ENCODE measurements at regions not wholly inside any gene's neighbourhood (a gene's known extent, or its start where the extent isn't known, plus 50 kb on each side); places are given as distances from the start of the nearest gene placed in this dataset.

DNA sequence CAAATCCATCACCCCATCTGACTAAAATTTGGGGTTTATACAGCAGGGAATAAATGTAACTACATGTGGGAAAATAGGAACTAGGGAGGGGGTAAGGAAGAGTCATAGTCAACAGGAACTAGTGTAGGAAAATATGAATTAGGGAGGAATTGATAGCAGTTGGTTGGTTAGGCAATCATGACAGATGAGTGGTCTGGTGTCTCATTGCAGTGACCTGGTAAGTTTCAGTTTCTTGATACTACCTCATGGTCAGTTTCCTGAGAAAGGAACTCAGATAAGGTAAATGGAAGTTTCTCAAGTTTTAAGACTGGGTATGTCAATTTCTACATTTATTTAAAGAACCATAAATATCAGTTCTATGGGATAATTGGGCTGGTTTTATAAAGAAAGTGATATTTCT is 442.3 kb downstream of the NPIPA7 start:
- ChIA-PET CTCF (no interaction called here), POLR2A (no interaction called here)
- intact Hi-C loops (cut with micrococcal nuclease) = no loop called here
- Mint-ChIP-seq H3K36me3 (ENCODE audit: insufficient read depth, unreplicated experiment) (no peaks in the 10 kb centered on the region), H3K4me3 (ENCODE audit: unreplicated experiment) (no peak overlapping the region), H3K27me3 (ENCODE audit: insufficient read depth, unreplicated experiment) (no peaks in the 10 kb centered on the region), H3K9me3 (ENCODE audit: unreplicated experiment) (peaks cover 44% of the 10 kb centered on the region), H3K4me1 (ENCODE audit: insufficient read depth, unreplicated experiment) (no peaks in the 10 kb centered on the region), H3K27ac (ENCODE audit: low read depth, unreplicated experiment) (no peak overlapping the region)
- BruUV-seq (replicated peaks) = no TSS peak
- TF ChIP-seq, protein P1, sequence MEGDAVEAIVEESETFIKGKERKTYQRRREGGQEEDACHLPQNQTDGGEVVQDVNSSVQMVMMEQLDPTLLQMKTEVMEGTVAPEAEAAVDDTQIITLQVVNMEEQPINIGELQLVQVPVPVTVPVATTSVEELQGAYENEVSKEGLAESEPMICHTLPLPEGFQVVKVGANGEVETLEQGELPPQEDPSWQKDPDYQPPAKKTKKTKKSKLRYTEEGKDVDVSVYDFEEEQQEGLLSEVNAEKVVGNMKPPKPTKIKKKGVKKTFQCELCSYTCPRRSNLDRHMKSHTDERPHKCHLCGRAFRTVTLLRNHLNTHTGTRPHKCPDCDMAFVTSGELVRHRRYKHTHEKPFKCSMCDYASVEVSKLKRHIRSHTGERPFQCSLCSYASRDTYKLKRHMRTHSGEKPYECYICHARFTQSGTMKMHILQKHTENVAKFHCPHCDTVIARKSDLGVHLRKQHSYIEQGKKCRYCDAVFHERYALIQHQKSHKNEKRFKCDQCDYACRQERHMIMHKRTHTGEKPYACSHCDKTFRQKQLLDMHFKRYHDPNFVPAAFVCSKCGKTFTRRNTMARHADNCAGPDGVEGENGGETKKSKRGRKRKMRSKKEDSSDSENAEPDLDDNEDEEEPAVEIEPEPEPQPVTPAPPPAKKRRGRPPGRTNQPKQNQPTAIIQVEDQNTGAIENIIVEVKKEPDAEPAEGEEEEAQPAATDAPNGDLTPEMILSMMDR (IDR thresholded peaks at IDR 0.05; ENCODE audit: unreplicated experiment) = no peak
- no peak for DNase-seq (ENCODE audit: unreplicated experiment)

GRCh38 chr16:16828913-16829398 is 450.0 kb downstream of the NPIPA7 start:
- Mint-ChIP-seq H3K27me3 (ENCODE audit: insufficient read depth, unreplicated experiment) (no peaks in the 10 kb centered on the region), H3K4me1 (ENCODE audit: insufficient read depth, unreplicated experiment) (no peaks in the 10 kb centered on the region), H3K4me3 (ENCODE audit: unreplicated experiment) (no peak overlapping the region), H3K9me3 (ENCODE audit: unreplicated experiment) (peaks cover 57% of the 10 kb centered on the region), H3K27ac (ENCODE audit: low read depth, unreplicated experiment) (no peak overlapping the region), H3K36me3 (ENCODE audit: insufficient read depth, unreplicated experiment) (no peaks in the 10 kb centered on the region)
- BruUV-seq (replicated peaks) = no TSS peak
- ChIA-PET CTCF (no interaction called here), POLR2A (no interaction called here)
- TF ChIP-seq, protein P1 (IDR thresholded peaks at IDR 0.05; ENCODE audit: unreplicated experiment) = no peak
- DNase-seq (ENCODE audit: unreplicated experiment) = no peak
- intact Hi-C loops (cut with micrococcal nuclease) = no loop called here

GRCh38 chr16:16830401-16830800 is 451.5 kb downstream of the NPIPA7 start:
- Mint-ChIP-seq H3K36me3 (ENCODE audit: insufficient read depth, unreplicated experiment) (no peaks in the 10 kb centered on the region), H3K4me1 (ENCODE audit: insufficient read depth, unreplicated experiment) (no peaks in the 10 kb centered on the region), H3K27me3 (ENCODE audit: insufficient read depth, unreplicated experiment) (no peaks in the 10 kb centered on the region), H3K9me3 (ENCODE audit: unreplicated experiment) (peaks cover 63% of the 10 kb centered on the region), H3K4me3 (ENCODE audit: unreplicated experiment) (no peak overlapping the region), H3K27ac (ENCODE audit: low read depth, unreplicated experiment) (no peak overlapping the region)
- TF ChIP-seq, protein P1 (IDR thresholded peaks at IDR 0.05; ENCODE audit: unreplicated experiment) = no peak
- no peak for DNase-seq (ENCODE audit: unreplicated experiment)
- intact Hi-C loops (cut with micrococcal nuclease) = no loop called here
- ChIA-PET POLR2A (no interaction called here), CTCF (no interaction called here)
- no TSS peak for BruUV-seq (replicated peaks)

DNA sequence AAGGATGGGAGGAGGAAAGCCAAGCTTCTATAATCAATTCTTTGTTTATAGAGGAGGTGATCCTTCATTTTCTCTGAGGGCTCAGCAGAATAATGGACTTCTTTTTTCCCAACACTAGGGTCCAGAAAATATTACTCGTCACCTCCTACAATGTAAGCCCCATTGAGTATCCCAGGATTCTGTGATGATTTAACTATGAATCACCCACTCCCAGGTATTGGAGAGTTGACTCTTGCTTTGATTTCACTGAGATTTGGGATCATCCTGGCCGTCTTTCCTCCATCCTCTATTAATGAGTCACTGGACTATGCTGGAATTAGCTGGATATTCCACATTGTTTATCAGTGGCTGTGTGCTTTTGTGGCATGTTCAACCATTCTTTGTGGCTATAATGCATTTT is 452.0 kb downstream of the NPIPA7 start:
- intact Hi-C loops (cut with micrococcal nuclease) = no loop called here
- H3K4me1 Mint-ChIP-seq (ENCODE audit: insufficient read depth, unreplicated experiment) = no peaks in the 10 kb centered on the region

More for the DNA sequence above, 452.0 kb downstream of the NPIPA7 start:
- no peaks in the 10 kb centered on the region for H3K27me3 Mint-ChIP-seq (ENCODE audit: insufficient read depth, unreplicated experiment)
- peaks cover 60% of the 10 kb centered on the region for H3K9me3 Mint-ChIP-seq (ENCODE audit: unreplicated experiment)
- DNase-seq (ENCODE audit: unreplicated experiment) = no peak
- TF ChIP-seq, protein P1 (IDR thresholded peaks at IDR 0.05; ENCODE audit: unreplicated experiment) = no peak
- H3K36me3 Mint-ChIP-seq (ENCODE audit: insufficient read depth, unreplicated experiment) = no peaks in the 10 kb centered on the region
- CTCF ChIA-PET = no interaction called here
- H3K27ac Mint-ChIP-seq (ENCODE audit: low read depth, unreplicated experiment) = no peak overlapping the region
- no peak overlapping the region for H3K4me3 Mint-ChIP-seq (ENCODE audit: unreplicated experiment)
- POLR2A ChIA-PET = no interaction called here
- no TSS peak for BruUV-seq (replicated peaks)

All from MCF 10A (cell line).